ENCODE measurements at regions not wholly inside any gene's neighbourhood (a gene's known extent, or its start where the extent isn't known, plus 50 kb on each side); places are given as distances from the start of the nearest gene placed in this dataset.

- DNase-seq = no peak
Observed at GRCh38 chr9:92185681-92186080, 70.5 kb upstream of the SPTLC1 start.

DNA sequence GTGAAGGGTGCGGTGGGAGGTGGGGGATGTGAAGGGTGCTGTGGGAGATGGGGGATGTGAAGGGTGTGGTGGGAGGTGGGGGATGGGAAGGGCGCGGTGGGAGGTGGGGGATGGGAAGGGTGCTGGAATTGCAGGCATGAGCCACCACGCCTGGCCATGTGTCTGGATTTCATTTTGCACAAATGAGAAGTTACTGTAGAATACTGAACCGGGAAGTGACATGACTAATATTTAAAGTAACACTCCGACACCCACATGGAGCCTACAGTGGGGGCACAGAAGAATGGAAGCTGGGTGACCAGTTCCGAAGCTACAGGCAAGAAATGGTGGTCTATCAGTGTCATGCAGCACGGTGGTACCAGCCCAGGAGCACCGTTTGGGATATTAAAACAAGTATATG is 69.9 kb upstream of the SPTLC1 start:
- no peak for DNase-seq

DNA sequence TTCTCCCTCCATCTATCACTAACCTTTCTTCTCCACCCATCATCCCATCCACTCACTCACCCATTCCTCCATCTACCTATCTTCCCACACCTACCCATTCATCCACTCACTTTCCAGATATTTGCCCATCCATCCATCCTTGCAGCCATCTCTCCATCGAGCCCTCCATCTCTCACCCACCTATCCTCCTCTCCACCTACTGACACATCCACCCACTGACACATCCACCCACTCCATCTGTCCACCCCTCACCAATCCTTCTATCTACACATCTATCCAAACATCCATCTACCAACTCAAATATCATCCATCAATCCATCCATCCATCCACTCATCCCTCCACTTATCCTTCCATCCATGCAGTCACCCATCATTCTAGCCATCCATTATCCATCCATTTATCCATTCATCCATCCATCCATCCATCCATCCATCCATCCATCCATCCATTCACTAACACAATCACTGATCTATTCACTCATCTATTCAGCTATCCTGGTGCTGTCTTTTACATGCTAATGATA is 68.9 kb upstream of the SPTLC1 start:
- DNase-seq = no peak

GRCh38 chr9:92183449-92183848 is 68.2 kb upstream of the SPTLC1 start:
- no peak for DNase-seq

DNA sequence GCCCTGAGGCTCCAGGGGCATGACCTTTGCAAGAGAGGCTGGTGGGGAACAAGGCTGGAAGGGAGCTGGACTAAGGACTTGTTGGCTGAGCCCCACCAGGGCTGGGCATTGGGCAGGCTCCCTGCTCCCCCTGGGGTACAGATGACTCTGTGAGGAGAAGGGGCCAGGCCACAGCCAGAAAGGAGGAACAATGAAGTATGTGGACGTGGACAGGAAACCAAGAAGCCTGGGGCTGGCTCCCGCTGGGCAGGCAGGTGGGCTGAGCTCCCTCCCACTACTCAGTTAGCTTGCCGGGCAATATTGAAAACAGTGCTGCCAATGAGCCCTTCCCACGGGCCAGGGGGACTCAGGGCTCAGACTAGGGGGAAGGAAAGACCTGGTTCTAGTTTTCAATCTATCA is 66.1 kb upstream of the SPTLC1 start:
- no peak for DNase-seq

DNA sequence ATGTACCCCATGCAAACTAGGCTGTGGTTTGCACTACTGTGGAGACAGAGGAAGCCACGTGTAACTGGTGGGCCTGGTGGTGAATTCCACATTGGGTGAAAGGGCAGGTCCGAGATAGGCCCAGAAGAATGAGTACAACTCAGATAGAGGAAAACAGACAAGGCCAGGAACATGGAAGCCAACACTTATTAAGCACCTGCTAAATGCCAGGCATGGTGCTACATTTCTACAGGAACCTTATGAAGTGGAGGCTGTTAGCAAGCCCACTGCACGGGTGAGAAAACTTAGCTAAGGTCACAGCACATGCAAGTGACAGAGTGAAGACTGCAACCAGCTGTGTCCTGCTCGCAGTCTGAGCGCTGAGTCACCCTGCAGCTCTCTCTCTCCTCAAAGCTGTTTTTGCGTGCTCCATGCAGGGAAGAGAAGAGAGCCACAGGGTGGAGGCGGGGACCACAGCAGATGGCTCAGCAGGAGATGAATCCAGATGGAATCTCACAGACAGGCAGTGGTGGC is 65.5 kb upstream of the SPTLC1 start:
- no peak for DNase-seq

- no peak for DNase-seq
Observed at GRCh38 chr9:92180002-92180400, 64.8 kb upstream of the SPTLC1 start.

DNA sequence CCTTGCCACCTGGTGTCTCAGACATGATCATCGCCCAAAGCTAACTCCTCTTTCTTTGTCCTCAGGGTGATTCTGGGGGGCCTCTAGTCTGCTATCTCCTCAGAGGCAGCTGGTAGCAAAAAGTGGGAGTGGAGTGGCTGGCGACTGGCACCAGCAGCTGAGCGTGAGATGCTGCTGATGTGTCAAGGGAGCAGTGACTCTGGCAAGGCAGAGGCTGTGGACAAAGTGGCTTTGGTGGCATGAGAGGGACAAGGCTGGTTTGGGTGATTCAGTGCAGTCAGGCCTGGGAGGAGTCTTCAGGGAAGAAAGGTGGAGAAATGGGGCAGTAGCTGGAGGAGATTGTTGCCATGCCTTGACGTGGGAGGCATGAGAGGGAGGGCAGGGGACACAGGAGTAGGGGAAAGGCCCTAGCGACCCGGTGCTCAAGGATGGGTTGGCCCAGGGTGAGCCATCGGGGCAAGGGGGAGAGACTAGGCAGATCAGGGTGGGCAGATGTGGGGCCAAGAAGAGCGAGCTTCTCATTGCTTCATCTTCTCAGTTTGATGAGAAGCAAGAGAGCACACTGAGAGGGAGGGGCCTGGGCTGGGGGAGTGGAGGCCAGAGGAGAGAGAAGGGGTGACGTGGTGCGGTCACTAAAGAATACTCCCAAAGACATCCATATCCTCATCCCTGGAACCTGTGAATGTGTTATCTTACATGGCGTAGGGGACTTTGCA is 64.2 kb upstream of the SPTLC1 start:
- no peak for DNase-seq

DNA sequence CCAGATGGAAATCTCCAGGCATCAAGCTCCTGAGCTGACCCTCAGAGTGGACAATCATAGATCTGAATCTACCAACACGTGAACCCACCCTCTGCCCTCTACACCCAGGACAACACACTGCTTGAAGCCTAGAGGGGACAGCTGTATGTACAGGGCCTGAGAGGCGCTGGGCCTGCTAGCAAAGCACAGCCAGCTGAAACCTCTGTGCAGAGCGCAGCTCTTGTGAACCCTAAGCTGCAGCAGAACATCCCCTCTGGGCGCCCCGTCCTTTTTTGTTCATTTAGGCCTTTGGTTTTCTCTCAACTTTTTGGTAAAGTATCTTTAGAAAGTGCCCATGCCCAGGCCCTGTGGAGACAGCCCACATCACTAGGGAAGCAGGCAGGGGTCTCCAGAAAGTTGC is 62.4 kb upstream of the SPTLC1 start:
- no peak for DNase-seq

GRCh38 chr9:92176800-92177185 is 61.6 kb upstream of the SPTLC1 start:
- no peak for DNase-seq

- no peak for DNase-seq
Observed at GRCh38 chr9:92176068-92176799, 61.0 kb upstream of the SPTLC1 start.

DNA sequence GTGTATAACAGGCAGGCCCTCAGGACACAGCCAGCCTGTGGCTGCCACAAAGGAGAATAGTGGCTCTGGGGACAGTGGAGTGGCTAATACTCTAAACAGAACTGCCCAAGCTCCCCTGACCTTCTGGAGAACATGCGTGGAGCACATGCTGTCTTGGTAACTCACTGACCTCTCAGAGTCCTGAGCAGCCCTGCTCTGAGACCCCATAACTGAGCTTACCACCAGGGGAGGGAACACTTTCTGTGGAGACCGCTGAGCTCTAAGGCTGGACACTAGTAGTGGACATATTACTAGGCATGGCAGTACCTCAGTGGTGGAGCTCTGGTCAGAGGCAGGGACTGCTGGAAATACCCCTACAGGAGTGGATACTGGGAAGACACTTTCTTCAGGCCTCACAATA is 60.2 kb upstream of the SPTLC1 start:
- no peak for DNase-seq

DNA sequence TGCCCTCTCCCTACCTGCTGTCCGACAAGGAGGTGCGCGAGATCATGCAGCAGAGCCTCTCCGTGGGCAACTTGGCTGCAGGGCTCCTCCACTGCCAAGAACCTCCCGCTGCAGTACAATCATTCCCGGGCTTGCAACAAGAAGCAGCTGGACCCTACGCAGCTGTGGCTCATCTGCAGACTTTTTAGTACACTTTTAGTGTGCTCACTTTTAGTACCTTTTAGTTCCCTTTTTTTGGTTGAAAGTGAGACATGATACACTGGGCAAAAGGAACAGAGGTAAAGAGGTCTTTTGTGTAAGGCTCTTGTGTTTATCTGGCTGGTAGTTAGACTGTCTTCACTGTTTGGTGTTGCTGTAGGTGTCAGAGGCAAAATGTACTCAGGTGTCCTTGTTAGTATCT is 58.1 kb upstream of the SPTLC1 start:
- no peak for DNase-seq

GRCh38 chr9:92171822-92172221 is 56.6 kb upstream of the SPTLC1 start:
- no peak for DNase-seq

- DNase-seq = no peak
Observed at GRCh38 chr9:92171281-92171680, 56.1 kb upstream of the SPTLC1 start.

DNA sequence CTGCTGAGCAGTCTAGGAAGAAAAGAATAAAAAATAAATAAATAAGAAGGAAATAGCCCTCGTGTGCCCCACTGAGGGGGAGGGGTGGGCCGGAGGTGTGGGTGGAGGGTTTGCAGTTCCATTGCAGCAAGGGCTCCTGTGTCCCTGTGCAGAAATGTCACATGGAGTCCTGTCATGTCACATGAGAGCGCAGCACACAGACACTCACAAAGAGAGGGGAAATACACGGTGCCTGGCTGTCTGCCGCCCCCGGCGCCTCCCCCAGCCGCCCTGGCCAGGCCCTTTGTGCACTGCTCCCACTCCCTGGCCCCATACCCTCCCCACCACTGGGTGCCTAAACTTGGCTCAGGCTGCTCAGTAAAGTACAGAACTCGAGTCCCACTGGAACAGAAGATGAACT is 55.6 kb upstream of the SPTLC1 start:
- DNase-seq = no peak

GRCh38 chr9:92165484-92165883 is 50.3 kb upstream of the SPTLC1 start:
- DNase-seq = no peak
